GM04503 (cell line): ENCODE measurements at regions not wholly inside any gene's neighbourhood (a gene's known extent, or its start where the extent isn't known, plus 50 kb on each side); places are given as distances from the start of the nearest gene placed in this dataset.
"Not testable (repeated sequence)": the region's sequence is repeated elsewhere in the genome, so short reads cannot be mapped to it uniquely, and the experiment has no call there.

ENCODE experiments used
- DNase-seq: peaks from one replicate; pipeline ENCODE4 v3.0.0-alpha.2; 2012; ENCODE audit warnings: low read depth

GRCh38 chr19:33866696-33867095, 70.0 kb downstream of the KCTD15 start:
- no peak for DNase-seq

DNA sequence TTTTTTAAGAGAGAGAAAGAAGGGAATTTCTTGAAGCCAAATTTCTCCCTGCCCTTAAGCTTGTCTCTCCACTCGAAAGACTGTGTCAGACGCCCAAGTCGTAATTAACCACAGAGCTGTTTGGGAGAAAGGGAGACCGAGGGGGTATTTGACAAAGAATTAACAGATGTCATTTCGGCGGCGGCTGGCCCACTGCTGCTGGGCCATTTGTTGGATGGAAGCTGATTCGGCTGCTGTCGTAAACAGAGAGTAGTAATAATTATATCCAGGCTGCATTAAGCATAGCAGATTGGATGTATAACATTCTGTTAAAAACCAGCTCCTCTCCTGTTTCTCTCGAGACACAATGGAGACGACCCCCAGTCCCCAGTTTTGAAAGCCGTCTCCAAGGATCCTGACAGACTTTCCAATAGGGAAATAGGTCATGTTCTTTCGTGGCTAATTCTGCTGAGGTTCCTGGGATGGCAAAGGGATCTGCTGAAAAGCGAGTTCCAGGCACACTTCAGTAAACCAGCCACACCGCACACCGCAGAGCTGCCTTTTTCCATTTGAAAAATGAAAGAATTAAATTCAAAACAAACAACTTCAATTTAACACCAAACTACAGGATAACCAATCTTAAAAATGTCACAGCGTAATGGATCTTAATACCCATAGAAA, 71.5 kb downstream of the KCTD15 start:
- DNase-seq: no peak

GRCh38 chr19:33868788-33869412, 72.2 kb downstream of the KCTD15 start:
- no peak for DNase-seq

- DNase-seq: not testable (repeated sequence)
Observed at GRCh38 chr19:33870298-33870932, 73.7 kb downstream of the KCTD15 start.

- no peak for DNase-seq
Observed at GRCh38 chr19:33871605-33872004, 74.9 kb downstream of the KCTD15 start.

DNA sequence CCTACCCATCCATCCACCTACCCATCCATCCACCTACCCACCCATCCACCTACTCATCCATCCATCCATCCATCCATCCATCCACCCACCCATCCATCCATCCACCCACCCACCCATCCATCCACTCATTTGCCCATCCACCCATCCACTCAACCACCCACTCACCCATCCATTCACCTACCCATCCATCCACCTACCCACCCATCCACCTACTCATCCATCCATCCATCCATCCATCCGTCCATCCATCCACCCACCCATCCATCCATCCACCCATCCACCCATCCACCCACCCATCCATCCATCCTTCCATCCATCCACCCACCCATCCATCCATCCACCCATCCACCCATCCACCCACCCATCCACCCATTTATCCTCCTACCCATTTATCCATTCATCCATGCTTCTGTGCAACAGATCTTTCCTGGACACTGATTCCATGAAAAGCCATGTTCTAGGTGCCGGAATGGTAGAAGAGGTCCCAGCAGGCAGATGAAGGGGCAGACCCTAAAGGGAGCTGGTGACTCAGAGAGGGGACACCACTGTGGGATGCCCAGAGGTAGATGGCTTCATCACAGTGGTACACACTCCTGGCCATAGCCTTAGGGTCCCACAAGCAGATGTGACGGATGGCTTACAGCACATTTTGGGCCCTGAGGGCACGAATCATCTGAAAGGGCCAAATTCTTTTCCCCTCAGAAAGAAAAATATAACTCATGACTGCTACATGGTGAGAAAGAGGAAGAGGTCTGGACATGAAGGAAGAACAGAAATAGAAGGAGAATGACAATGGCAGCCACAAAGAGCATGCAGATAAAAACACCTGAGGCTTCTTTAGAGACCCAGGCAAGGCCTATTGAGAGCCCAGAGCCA, 76.0 kb downstream of the KCTD15 start:
- no peak for DNase-seq

GRCh38 chr19:33875071-33875470, 78.4 kb downstream of the KCTD15 start:
- no peak for DNase-seq

DNA sequence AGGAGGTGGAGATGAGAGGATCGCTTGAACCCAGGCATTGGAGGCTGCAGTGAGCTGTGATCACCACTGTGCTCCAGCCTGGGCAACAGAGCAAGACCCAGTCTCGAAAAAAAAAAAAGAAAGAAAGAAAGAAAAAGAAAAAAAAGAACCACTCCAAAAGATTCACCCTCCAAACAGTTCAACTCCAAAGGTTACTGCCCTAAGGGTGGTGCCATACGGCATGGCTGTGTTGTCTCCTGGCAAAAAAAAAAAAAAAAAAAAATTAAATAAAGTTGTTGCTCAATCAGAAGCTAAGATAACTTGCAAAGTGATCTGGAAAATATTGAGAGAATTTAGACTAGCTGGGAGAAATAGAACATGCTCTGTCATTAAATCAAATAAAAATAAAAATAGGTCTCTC, 79.5 kb downstream of the KCTD15 start:
- DNase-seq: no peak

GRCh38 chr19:33878030-33878544, 81.4 kb downstream of the KCTD15 start:
- no peak for DNase-seq

- no peak for DNase-seq
Observed at GRCh38 chr19:33878910-33879810, 82.5 kb downstream of the KCTD15 start.

DNA sequence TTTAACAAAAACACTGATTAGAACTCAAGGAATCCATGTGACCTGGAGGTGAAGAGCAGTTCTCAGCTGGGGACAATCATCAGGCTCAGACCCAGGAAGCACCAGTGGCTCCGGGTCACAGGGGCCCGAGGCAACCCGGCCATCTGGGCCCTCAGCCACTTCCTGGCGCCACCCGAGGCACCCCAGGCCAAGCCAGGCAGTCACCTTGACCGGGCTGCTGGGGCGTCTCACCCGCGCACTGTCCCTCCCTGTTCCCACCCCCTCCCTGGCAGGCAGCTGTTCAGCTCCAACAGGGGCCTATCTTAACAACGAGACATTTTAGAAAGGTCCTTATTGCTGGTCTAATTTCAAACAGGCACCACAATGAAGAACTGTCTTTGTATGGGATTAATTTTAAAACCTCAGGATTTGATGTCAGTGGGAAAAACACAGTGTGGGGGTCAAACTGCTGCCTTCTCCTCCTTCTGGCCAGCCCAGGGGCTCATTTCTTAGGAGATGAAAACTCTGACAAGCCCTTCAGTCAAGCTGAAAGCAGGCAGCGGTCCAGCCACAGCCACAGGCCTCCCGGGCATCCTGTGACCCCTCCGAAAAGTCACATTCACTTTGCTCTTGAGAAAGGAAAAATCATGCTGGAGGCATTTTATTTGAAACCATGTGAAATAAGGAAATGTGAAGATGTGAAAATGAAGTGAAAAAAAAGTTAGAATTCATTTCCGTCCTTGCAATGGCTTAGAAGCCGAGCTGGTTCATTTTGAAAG, 83.3 kb downstream of the KCTD15 start:
- DNase-seq: no peak

GRCh38 chr19:33883859-33884519, 87.3 kb downstream of the KCTD15 start:
- DNase-seq: no peak

DNA sequence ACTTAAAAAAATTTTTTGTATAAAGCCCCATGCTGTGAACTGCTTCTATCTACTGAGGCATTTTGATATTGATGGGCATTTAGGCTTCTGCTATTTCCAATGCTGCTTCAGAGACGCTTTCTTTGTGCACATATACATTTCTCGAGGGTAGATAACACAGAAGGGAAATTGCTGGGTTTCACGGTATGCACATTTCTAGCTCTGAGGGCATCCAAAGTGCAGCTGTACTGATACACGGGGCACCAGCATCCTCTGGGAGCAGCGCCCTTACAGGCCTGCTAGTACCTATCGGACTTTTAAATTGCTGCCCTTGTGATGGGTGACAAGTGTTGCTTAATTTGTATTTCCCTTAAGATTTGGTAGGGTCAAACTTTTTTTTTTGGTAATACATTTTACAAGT, 88.6 kb downstream of the KCTD15 start:
- no peak for DNase-seq

DNA sequence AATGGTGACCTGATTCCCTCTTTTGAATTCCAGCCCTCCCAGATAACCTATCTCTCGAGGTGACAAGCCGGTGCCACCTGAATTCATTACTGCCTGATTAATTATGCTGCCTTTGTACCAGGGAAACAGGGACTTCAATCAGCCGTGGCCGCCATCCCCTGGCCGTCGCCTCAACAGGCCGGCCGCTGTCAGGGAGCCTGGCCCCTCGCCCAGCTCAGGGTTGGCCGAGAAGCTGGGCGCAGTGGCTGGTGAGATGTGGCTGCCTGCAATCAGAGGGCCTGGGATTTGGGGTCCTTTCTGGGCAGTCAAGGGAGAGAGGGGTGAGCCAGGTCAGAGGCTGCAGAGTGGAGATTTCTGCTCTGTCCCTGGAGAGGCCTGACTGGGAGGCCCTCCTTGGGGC, 91.2 kb downstream of the KCTD15 start:
- no peak for DNase-seq

DNA sequence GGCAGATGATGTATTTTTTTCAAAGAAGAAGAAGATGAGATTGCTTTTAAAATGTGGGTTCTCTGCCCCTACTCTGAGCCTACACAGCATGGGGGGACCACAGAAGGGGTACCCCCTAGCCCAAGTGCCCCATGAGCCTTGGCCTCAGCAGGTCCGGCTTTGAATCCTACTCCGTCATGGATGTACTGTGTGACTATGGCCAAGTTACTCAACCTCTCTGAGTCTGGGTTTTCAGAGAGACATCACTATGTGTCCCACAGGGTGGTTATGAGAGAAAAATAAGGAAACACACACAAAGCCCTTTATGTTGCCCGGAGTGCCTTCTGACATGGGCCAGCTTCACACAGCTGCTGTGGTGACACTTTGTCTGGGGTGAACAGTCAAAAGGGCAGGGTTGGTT, 92.0 kb downstream of the KCTD15 start:
- no peak for DNase-seq

GRCh38 chr19:33890569-33890968, 93.9 kb downstream of the KCTD15 start:
- DNase-seq: no peak

- no peak for DNase-seq
Observed at GRCh38 chr19:33891773-33892172, 95.1 kb downstream of the KCTD15 start.

- no peak for DNase-seq
Observed at GRCh38 chr19:33894787-33895186, 98.1 kb downstream of the KCTD15 start.

- DNase-seq: no peak
Observed at GRCh38 chr19:33895366-33895765, 98.7 kb downstream of the KCTD15 start.

GRCh38 chr19:33898062-33898677, 101.5 kb downstream of the KCTD15 start:
- DNase-seq: no peak
